GM12878 (cell line): ENCODE measurements at regions not wholly inside any gene's neighbourhood (a gene's known extent, or its start where the extent isn't known, plus 50 kb on each side); places are given as distances from the start of the nearest gene placed in this dataset.

Source experiments
- EZH2 ChIP-seq: IDR thresholded peaks from 2 replicates; pipeline ENCODE4 v1.6.1; 2012; ENCODE audit warnings: low read depth, mild to moderate bottlenecking, control low read depth, inconsistent platforms, low read length, borderline replicate concordance; ENCODE audit not compliant: control insufficient read depth
- HCFC1 ChIP-seq: fragments of 150-350 bp; IDR thresholded peaks from 2 replicates; pipeline ENCODE4 v1.6.1; 2014; ENCODE audit warnings: low read length
- IKZF2 ChIP-seq, 2 experiments: fragments of 450-650 bp; IDR thresholded peaks; 2 replicates each; pipeline ENCODE4 v1.6.1; 2017; ENCODE audit warnings: mild to moderate bottlenecking in 2 of 2, moderate library complexity in 2 of 2
- SREBF2 ChIP-seq: IDR thresholded peaks from 2 replicates; pipeline ENCODE4 v1.6.1; 2012; ENCODE audit warnings: mild to moderate bottlenecking, low read length
- TF ChIP-seq, protein P1 (sequence below): IDR thresholded peaks from 2 replicates; pipeline ENCODE4 v1.6.1; 2011; ENCODE audit warnings: borderline replicate concordance, low read depth, mild to moderate bottlenecking, moderate library complexity, low read length; ENCODE audit not compliant: insufficient read depth, poor library complexity, severe bottlenecking
- TF ChIP-seq, protein P2 (sequence below), 3 experiments: IDR thresholded peaks in 2 of 3; conservative IDR thresholded peaks in 1 of 3; 2 replicates each; pipeline ENCODE4 v1.5.1; 2011; ENCODE audit warnings: low read depth in 3 of 3, low read length in 3 of 3, mild to moderate bottlenecking in 3 of 3, control low read depth in 2 of 3, moderate library complexity in 2 of 3, inconsistent platforms in 1 of 3, mixed read lengths in 1 of 3; ENCODE audit not compliant: control insufficient read depth in 2 of 3, insufficient read depth in 1 of 3; ENCODE audit errors: extremely low read depth in 1 of 3
- TF ChIP-seq, protein P3 (sequence below): IDR thresholded peaks from 2 replicates; pipeline ENCODE4 v1.6.1; 2012; ENCODE audit warnings: improper control_type of control experiment, low read depth, low read length; ENCODE audit not compliant: insufficient replicate concordance

DNA sequence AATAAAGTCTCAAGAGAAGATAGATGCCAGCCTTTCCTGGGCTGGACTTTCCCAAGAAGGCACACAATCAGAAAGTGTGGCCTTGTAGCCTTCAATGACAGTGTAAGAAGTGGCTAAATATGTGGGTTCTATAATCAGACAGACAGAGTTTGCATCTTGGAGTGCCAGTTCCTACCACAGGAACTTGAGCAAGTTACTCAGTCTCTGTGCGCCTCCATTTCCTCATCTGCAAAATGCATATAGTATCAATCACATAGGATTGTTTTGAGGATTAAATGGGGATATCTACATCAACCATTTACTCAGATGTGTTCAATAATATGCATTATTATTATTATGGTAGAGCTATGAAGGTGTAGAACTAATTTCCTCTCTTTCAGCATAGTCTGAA lies 176.8 kb upstream of the PTBP2 start:
- TF ChIP-seq HCFC1 (no peak), IKZF2 (IDR thresholded peaks at IDR 0.05) (no peak), EZH2 (no peak), SREBF2 (no peak)
- TF ChIP-seq, protein P1, sequence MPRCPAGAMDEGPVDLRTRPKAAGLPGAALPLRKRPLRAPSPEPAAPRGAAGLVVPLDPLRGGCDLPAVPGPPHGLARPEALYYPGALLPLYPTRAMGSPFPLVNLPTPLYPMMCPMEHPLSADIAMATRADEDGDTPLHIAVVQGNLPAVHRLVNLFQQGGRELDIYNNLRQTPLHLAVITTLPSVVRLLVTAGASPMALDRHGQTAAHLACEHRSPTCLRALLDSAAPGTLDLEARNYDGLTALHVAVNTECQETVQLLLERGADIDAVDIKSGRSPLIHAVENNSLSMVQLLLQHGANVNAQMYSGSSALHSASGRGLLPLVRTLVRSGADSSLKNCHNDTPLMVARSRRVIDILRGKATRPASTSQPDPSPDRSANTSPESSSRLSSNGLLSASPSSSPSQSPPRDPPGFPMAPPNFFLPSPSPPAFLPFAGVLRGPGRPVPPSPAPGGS = no peak
- TF ChIP-seq, protein P2, sequence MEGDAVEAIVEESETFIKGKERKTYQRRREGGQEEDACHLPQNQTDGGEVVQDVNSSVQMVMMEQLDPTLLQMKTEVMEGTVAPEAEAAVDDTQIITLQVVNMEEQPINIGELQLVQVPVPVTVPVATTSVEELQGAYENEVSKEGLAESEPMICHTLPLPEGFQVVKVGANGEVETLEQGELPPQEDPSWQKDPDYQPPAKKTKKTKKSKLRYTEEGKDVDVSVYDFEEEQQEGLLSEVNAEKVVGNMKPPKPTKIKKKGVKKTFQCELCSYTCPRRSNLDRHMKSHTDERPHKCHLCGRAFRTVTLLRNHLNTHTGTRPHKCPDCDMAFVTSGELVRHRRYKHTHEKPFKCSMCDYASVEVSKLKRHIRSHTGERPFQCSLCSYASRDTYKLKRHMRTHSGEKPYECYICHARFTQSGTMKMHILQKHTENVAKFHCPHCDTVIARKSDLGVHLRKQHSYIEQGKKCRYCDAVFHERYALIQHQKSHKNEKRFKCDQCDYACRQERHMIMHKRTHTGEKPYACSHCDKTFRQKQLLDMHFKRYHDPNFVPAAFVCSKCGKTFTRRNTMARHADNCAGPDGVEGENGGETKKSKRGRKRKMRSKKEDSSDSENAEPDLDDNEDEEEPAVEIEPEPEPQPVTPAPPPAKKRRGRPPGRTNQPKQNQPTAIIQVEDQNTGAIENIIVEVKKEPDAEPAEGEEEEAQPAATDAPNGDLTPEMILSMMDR (IDR thresholded peaks at IDR 0.05 in 2 of 3, conservative IDR thresholded peaks at IDR 0.05 in 1 of 3; ENCODE audit: control insufficient read depth in 2 of 3, extremely low read depth in 1 of 3, insufficient read depth in 1 of 3, low read depth in 3 of 3, low read length in 3 of 3) = no peak
- TF ChIP-seq, protein P3, sequence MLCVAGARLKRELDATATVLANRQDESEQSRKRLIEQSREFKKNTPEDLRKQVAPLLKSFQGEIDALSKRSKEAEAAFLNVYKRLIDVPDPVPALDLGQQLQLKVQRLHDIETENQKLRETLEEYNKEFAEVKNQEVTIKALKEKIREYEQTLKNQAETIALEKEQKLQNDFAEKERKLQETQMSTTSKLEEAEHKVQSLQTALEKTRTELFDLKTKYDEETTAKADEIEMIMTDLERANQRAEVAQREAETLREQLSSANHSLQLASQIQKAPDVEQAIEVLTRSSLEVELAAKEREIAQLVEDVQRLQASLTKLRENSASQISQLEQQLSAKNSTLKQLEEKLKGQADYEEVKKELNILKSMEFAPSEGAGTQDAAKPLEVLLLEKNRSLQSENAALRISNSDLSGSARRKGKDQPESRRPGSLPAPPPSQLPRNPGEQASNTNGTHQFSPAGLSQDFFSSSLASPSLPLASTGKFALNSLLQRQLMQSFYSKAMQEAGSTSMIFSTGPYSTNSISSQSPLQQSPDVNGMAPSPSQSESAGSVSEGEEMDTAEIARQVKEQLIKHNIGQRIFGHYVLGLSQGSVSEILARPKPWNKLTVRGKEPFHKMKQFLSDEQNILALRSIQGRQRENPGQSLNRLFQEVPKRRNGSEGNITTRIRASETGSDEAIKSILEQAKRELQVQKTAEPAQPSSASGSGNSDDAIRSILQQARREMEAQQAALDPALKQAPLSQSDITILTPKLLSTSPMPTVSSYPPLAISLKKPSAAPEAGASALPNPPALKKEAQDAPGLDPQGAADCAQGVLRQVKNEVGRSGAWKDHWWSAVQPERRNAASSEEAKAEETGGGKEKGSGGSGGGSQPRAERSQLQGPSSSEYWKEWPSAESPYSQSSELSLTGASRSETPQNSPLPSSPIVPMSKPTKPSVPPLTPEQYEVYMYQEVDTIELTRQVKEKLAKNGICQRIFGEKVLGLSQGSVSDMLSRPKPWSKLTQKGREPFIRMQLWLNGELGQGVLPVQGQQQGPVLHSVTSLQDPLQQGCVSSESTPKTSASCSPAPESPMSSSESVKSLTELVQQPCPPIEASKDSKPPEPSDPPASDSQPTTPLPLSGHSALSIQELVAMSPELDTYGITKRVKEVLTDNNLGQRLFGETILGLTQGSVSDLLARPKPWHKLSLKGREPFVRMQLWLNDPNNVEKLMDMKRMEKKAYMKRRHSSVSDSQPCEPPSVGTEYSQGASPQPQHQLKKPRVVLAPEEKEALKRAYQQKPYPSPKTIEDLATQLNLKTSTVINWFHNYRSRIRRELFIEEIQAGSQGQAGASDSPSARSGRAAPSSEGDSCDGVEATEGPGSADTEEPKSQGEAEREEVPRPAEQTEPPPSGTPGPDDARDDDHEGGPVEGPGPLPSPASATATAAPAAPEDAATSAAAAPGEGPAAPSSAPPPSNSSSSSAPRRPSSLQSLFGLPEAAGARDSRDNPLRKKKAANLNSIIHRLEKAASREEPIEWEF = no peak
